ENCODE measurements at regions not wholly inside any gene's neighbourhood (a gene's known extent, or its start where the extent isn't known, plus 50 kb on each side); places are given as distances from the start of the nearest gene placed in this dataset.

DNA sequence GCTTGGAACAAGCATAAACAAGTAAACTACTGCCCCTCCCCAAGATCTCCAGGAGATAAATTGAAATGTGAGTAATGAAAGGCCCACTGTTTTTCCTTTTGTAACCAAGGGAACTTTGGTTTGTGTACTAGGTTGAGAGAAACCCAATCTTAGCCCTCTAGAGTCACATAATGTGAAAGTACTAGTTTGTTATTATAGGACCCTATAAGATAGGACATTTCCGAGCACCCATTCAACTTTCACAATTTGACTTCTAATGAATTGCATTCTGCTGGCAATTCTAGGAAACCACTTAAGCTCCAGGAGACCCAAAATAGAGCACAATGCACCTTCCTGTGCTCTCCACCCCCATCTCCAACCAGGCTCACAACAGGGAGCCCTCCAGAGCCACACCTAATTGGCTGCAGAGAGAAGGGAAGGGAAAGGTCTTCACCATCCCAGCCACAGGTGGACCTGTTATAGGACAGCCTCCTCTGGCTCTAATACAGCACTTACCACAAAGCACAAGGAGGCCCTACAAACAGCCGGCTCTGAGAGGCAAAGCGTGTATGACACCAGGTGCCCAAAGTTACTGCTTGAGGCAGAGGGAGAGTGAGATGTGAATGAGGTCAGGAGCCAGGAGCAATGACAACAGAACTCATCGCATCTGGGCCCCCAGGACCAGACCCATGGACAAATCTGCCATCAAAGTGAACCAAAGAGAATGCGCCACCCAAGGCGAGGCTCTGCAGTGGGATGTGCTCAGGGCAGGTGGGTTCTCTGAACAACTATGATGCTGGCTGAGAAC is 163.3 kb upstream of the NTF3 start:
- TF ChIP-seq EZH2 (IDR thresholded peaks at IDR 0.05; ENCODE audit: borderline replicate concordance, low read depth, low read length, severe bottlenecking) (no peak), POLR2A (IDR thresholded peaks at IDR 0.05; ENCODE audit: low read depth, low read length) (no peak), JUN (IDR thresholded peaks at IDR 0.05; ENCODE audit: borderline replicate concordance, insufficient read depth, insufficient read length, low read depth) (no peak), FOS (IDR thresholded peaks at IDR 0.05; ENCODE audit: borderline replicate concordance, insufficient read depth, low read length) (no peak), MYC (IDR thresholded peaks at IDR 0.05; ENCODE audit: low read depth, low read length) (no peak), POLR2AphosphoS5 (IDR thresholded peaks at IDR 0.05; ENCODE audit: insufficient read depth, low read depth, low read length) (no peak)
- TF ChIP-seq, protein P1, sequence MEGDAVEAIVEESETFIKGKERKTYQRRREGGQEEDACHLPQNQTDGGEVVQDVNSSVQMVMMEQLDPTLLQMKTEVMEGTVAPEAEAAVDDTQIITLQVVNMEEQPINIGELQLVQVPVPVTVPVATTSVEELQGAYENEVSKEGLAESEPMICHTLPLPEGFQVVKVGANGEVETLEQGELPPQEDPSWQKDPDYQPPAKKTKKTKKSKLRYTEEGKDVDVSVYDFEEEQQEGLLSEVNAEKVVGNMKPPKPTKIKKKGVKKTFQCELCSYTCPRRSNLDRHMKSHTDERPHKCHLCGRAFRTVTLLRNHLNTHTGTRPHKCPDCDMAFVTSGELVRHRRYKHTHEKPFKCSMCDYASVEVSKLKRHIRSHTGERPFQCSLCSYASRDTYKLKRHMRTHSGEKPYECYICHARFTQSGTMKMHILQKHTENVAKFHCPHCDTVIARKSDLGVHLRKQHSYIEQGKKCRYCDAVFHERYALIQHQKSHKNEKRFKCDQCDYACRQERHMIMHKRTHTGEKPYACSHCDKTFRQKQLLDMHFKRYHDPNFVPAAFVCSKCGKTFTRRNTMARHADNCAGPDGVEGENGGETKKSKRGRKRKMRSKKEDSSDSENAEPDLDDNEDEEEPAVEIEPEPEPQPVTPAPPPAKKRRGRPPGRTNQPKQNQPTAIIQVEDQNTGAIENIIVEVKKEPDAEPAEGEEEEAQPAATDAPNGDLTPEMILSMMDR (IDR thresholded peaks at IDR 0.05; ENCODE audit: extremely low read depth in 1 of 2, insufficient read depth in 1 of 2, low read depth in 1 of 2, low read length in 2 of 2): no peak
- TF ChIP-seq, protein P2, sequence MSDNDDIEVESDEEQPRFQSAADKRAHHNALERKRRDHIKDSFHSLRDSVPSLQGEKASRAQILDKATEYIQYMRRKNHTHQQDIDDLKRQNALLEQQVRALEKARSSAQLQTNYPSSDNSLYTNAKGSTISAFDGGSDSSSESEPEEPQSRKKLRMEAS (IDR thresholded peaks at IDR 0.05; ENCODE audit: insufficient read depth, insufficient read length): no peak

All from endothelial cell of umbilical vein (primary cell).